ENCODE measurements at regions not wholly inside any gene's neighbourhood (a gene's known extent, or its start where the extent isn't known, plus 50 kb on each side); places are given as distances from the start of the nearest gene placed in this dataset.
"Not testable (repeated sequence)": the region's sequence is repeated elsewhere in the genome, so short reads cannot be mapped to it uniquely, and the experiment has no call there.

GRCh38 chr10:114718374-114718773 lies 60.3 kb upstream of the ABLIM1 start:
- no peak overlapping the region for H3K27ac ChIP-seq
- no peaks in the 10 kb centered on the region for H3K9me3 ChIP-seq
- no peak for TF ChIP-seq CTCF (IDR thresholded peaks at IDR 0.05)
- peaks cover 12 to 15% of the 10 kb centered on the region in 2 donors for H3K4me1 ChIP-seq
- ATAC-seq (no peak), DNase-seq (no peak)
- intact Hi-C loops (cut with DNase I), result no loop called here
- no peaks in the 10 kb centered on the region for H3K27me3 ChIP-seq
- no peaks in the 10 kb centered on the region for H3K36me3 ChIP-seq
- no peak overlapping the region for H3K4me3 ChIP-seq

DNA sequence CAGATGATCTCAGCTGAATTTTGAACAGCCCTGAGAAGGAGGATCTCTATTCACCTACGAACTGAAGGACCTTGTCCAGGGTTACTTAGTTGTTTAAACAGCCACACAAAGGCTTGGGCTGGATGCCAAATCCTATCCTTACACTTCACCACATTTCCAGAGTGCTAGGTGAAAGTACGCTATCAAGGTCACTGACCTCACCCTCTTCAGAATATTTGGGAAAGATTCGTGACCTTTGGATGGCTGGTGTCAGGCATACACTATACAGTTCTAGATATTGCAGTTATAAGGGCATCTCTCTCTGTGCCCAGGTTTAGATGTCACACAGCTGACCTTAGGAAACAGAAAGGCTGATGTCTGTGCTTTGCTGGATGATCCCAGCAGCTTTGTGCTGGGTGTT lies 61.2 kb upstream of the ABLIM1 start:
- no peaks in the 10 kb centered on the region for H3K9me3 ChIP-seq
- H3K36me3 ChIP-seq, result no peaks in the 10 kb centered on the region
- peaks cover 9% of the 10 kb centered on the region in 2 donors for H3K4me1 ChIP-seq
- intact Hi-C loops (cut with DNase I), result no loop called here
- DNase-seq (no peak), ATAC-seq (peak; percentile 54)
- H3K27ac ChIP-seq, result no peak overlapping the region
- no peak for TF ChIP-seq CTCF (IDR thresholded peaks at IDR 0.05)
- no peaks in the 10 kb centered on the region for H3K27me3 ChIP-seq
- H3K4me3 ChIP-seq, result no peak overlapping the region

DNA sequence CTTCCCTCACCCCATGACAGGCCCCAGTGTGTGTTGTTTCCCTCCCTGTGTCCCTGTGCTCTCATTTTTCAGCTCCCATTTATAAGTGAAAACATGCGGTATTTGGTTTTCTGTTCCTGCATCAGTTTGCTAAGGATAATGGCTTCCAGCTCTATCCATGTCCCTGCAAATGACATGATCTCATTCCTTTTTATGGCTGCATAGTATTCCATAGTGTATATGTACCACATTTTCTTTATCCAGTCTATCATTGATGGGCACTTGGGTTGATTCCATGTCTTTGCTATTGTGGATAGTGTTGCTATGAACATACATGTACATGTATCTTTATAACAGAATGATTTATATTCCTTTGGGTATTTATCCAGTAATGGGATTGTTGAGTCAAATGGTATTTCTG lies 61.9 kb upstream of the ABLIM1 start:
- DNase-seq; H3K27ac ChIP-seq; H3K36me3 ChIP-seq; H3K27me3 ChIP-seq; H3K4me1 ChIP-seq; H3K9me3 ChIP-seq; ATAC-seq; intact Hi-C loops (cut with DNase I); H3K4me3 ChIP-seq: not testable (repeated sequence)

- peak; percentile 77 for ATAC-seq
- Histone ChIP-seq H3K36me3 (no peaks in the 10 kb centered on the region), H3K4me3 (no peak overlapping the region), H3K27me3 (no peaks in the 10 kb centered on the region), H3K9me3 (no peaks in the 10 kb centered on the region), H3K4me1 (no peaks in the 10 kb centered on the region), H3K27ac (no peak overlapping the region)
- no peak for TF ChIP-seq CTCF (IDR thresholded peaks at IDR 0.05)
- DNase-seq, result no peak
- intact Hi-C loops (cut with DNase I), result no loop called here
Observed at GRCh38 chr10:114720685-114721278, 62.7 kb upstream of the ABLIM1 start.

GRCh38 chr10:114722136-114722535 lies 64.1 kb upstream of the ABLIM1 start:
- intact Hi-C loops (cut with DNase I), result not testable (repeated sequence)

DNA sequence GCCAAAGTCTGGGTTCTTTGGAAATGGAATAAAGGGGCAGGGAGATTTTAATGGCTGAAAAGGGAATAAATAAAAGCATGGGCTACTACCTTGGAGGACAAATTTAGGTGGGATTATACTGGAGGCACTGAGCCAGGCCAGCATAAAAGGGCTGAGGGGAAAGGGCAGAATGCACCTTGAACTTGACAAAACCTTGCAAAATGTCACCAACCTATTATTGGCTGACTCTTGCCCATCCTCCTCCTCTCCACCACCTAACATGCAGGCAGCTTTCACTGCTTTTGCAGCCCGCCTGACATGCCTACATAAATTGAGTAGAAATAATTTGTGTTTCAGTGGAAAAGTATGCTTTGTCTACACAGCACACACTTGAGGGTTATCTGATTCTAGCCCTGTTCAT lies 65.3 kb upstream of the ABLIM1 start:
- H3K27ac ChIP-seq, result no peak overlapping the region
- no peaks in the 10 kb centered on the region for H3K27me3 ChIP-seq
- intact Hi-C loops (cut with DNase I), result no loop called here

More at GRCh38 chr10:114722136-114722535, 64.1 kb upstream of the ABLIM1 start:
- not testable (repeated sequence) for H3K36me3 ChIP-seq, H3K4me3 ChIP-seq, H3K27ac ChIP-seq, ATAC-seq, DNase-seq, H3K9me3 ChIP-seq, H3K4me1 ChIP-seq, H3K27me3 ChIP-seq

More for the DNA sequence above, 65.3 kb upstream of the ABLIM1 start:
- Histone ChIP-seq H3K4me3 (no peak overlapping the region), H3K36me3 (no peaks in the 10 kb centered on the region), H3K9me3 (no peaks in the 10 kb centered on the region), H3K4me1 (no peaks in the 10 kb centered on the region)
- TF ChIP-seq CTCF (IDR thresholded peaks at IDR 0.05), result no peak
- DNase-seq (no peak), ATAC-seq (no peak)

All from left lung (tissue), 4 donors.